ENCODE measurements at regions not wholly inside any gene's neighbourhood (a gene's known extent, or its start where the extent isn't known, plus 50 kb on each side); places are given as distances from the start of the nearest gene placed in this dataset.

GRCh38 chr2:220182790-220183189 lies 555.4 kb downstream of the SLC4A3 start:
- DNase-seq, result no peak

GRCh38 chr2:220185766-220186305 lies 558.4 kb downstream of the SLC4A3 start:
- DNase-seq, result no peak

- no peak for DNase-seq
These were observed 560.6 kb downstream of the SLC4A3 start for GRCh38 chr2:220188031-220188430.

- DNase-seq, result no peak
These were observed 563.6 kb downstream of the SLC4A3 start for GRCh38 chr2:220191031-220191430.

- no peak for DNase-seq
These were observed 564.3 kb downstream of the SLC4A3 start for GRCh38 chr2:220191737-220192136.

GRCh38 chr2:220192994-220193753 lies 565.7 kb downstream of the SLC4A3 start:
- no peak for DNase-seq

GRCh38 chr2:220194630-220195584 lies 567.5 kb downstream of the SLC4A3 start:
- no peak for DNase-seq

GRCh38 chr2:220198896-220199295 lies 571.5 kb downstream of the SLC4A3 start:
- no peak for DNase-seq

- DNase-seq, result no peak
These were observed 574.6 kb downstream of the SLC4A3 start for GRCh38 chr2:220202066-220202465.

GRCh38 chr2:220209093-220209492 lies 581.7 kb downstream of the SLC4A3 start:
- no peak for DNase-seq

- no peak for DNase-seq
These were observed 582.3 kb downstream of the SLC4A3 start for GRCh38 chr2:220209751-220210150.

GRCh38 chr2:220212296-220213080 lies 585.1 kb downstream of the SLC4A3 start:
- DNase-seq, result no peak

GRCh38 chr2:220215785-220216184 lies 588.4 kb downstream of the SLC4A3 start:
- no peak for DNase-seq

- no peak for DNase-seq
These were observed 591.9 kb downstream of the SLC4A3 start for GRCh38 chr2:220219371-220219770.

- no peak for DNase-seq
These were observed 592.6 kb downstream of the SLC4A3 start for GRCh38 chr2:220220009-220220408.

GRCh38 chr2:220221992-220222391 lies 594.6 kb downstream of the SLC4A3 start:
- no peak for DNase-seq

- no peak for DNase-seq
These were observed 597.5 kb downstream of the SLC4A3 start for GRCh38 chr2:220224691-220225543.

- DNase-seq, result no peak
These were observed 598.6 kb downstream of the SLC4A3 start for GRCh38 chr2:220226076-220226475.

- DNase-seq, result no peak
These were observed 599.1 kb downstream of the SLC4A3 start for GRCh38 chr2:220226546-220226945.

GRCh38 chr2:220227266-220227920 lies 600.0 kb downstream of the SLC4A3 start:
- DNase-seq, result no peak

- no peak for DNase-seq
These were observed 601.0 kb downstream of the SLC4A3 start for GRCh38 chr2:220228310-220229006.
